CD4-positive, CD25-positive, alpha-beta regulatory T cell (primary cell): ENCODE measurements at regions not wholly inside any gene's neighbourhood (a gene's known extent, or its start where the extent isn't known, plus 50 kb on each side); places are given as distances from the start of the nearest gene placed in this dataset.

Experiments used
- ATAC-seq, 2 donors: fragments of 150-1000 bp; cut with Tn5 transposase; one replicate each; pipeline ENCODE4 v1.10.0; 2021; ENCODE audit warnings: low read depth in 2 of 2, moderate number of reproducible peaks in 2 of 2, moderate library complexity in 1 of 2
- DNase-seq, 3 donors: peaks; one replicate each; pipeline versions ENCODE4 v3.0.0 to v3.0.0-alpha.2; 2012 to 2022; ENCODE audit warnings: mixed read lengths in 1 of 3
- H3K27ac ChIP-seq: one replicate; pipeline ENCODE4 v1.7.0; 2013; ENCODE audit warnings: mild to moderate bottlenecking, low read length; ENCODE audit not compliant: insufficient read depth, poor library complexity, severe bottlenecking
- H3K27me3 ChIP-seq: one replicate; pipeline ENCODE4 v1.7.0; 2013; ENCODE audit warnings: low read length; ENCODE audit not compliant: control insufficient read depth, insufficient read depth
- H3K36me3 ChIP-seq: one replicate; pipeline ENCODE4 v1.7.0; 2013; ENCODE audit warnings: mild to moderate bottlenecking, low read length, moderate library complexity; ENCODE audit not compliant: control insufficient read depth, insufficient read depth
- H3K4me1 ChIP-seq: 2 replicates; pipeline ENCODE4 v1.7.0; 2013; ENCODE audit warnings: mild to moderate bottlenecking, low read length; ENCODE audit not compliant: insufficient read depth, control insufficient read depth, poor library complexity, severe bottlenecking
- H3K4me3 ChIP-seq: one replicate; pipeline ENCODE4 v1.7.0; 2013; ENCODE audit warnings: low read depth, mild to moderate bottlenecking, low read length, moderate library complexity
- H3K9me3 ChIP-seq, 2 experiments: 1 replicate in 1 of 2; 2 replicates in 1 of 2; pipeline ENCODE4 v1.7.0; 2013; ENCODE audit warnings: low read length in 2 of 2, mild to moderate bottlenecking in 1 of 2, moderate library complexity in 1 of 2; ENCODE audit not compliant: control insufficient read depth in 2 of 2
- H3K27ac Mint-ChIP-seq, 3 donors: one replicate each; pipeline ENCODE4 v1.8.0; 2020 to 2022; ENCODE audit warnings: mild to moderate bottlenecking in 3 of 3, mixed read lengths in 3 of 3, moderate library complexity in 2 of 3
- H3K27me3 Mint-ChIP-seq: one replicate; pipeline ENCODE4 v1.8.0; 2022; ENCODE audit warnings: mild to moderate bottlenecking, mixed read lengths
- H3K36me3 Mint-ChIP-seq: one replicate; pipeline ENCODE4 v1.8.0; 2020; ENCODE audit warnings: mixed read lengths
- H3K4me1 Mint-ChIP-seq, 4 donors: one replicate each; pipeline ENCODE4 v1.8.0; 2020 to 2022; ENCODE audit warnings: mixed read lengths in 4 of 4, mild to moderate bottlenecking in 1 of 4
- H3K4me3 Mint-ChIP-seq, 4 donors: one replicate each; pipeline ENCODE4 v1.8.0; 2020 to 2022; ENCODE audit warnings: mild to moderate bottlenecking in 4 of 4, mixed read lengths in 4 of 4, moderate library complexity in 3 of 4
- H3K9me3 Mint-ChIP-seq, 7 donors: one replicate each; pipeline ENCODE4 v1.8.0; 2020 to 2022; ENCODE audit warnings: mixed read lengths in 7 of 7, mild to moderate bottlenecking in 3 of 7, moderate library complexity in 2 of 7

DNA sequence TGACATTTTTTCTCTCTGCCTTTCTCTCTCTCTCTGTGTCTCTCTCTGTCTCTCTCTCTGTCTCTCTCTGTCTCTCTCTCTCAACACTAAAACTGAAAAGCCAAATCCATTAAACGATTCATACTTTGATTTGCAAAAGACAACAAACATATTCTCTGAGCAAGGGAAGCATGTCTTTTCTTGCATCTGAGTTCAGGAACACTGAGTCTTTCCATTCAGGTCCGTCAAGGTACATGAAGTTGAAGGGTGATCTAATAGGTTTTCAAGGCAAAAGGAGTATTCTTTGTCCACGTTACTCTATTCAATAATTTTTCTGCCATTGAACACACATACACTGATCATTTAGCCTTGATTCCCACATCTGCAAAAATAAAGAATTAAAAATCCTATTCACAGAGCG is 900.9 kb downstream of the BCL11B start:
- Mint-ChIP-seq H3K36me3 (peaks cover 3% of the 10 kb centered on the region), H3K9me3 (peaks cover 0 to 8% (median 1%) of the 10 kb centered on the region in 7 donors), H3K27me3 (peaks cover 4% of the 10 kb centered on the region), H3K27ac (peak overlapping the region in 2 of 3 donors; percentile 3 to 77), H3K4me1 (peaks cover 20 to 42% (median 25%) of the 10 kb centered on the region in 4 donors), H3K4me3 (peak overlapping the region in 1 of 4 donors; percentile 0)
- H3K4me3 ChIP-seq = no peak overlapping the region
- H3K36me3 ChIP-seq = no peaks in the 10 kb centered on the region
- H3K27ac ChIP-seq = no peak overlapping the region
- ATAC-seq (no peak), DNase-seq (no peak)
- H3K9me3 ChIP-seq = no peaks in the 10 kb centered on the region
- peaks cover 19% of the 10 kb centered on the region for H3K4me1 ChIP-seq
- no peaks in the 10 kb centered on the region for H3K27me3 ChIP-seq

DNA sequence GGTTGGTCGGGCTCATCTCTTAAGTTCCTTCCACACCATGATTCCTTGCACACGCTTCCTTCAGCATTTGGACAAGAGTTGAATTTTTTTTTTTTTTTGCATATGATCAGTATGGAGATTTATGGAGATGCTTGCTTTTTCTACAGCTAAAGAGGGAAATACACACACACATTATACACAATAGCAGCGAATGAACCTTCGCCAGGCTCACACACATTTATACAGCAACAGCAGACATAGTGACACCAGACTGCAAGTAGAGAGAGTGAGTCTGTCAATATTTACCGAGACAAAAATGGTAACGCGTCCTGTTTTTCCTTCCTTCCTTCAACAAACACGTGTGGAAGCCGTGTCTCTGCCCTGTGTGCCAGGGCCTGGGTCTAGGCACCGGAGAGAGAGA is 897.9 kb downstream of the BCL11B start:
- Mint-ChIP-seq H3K27ac (peak overlapping the region in 2 of 3 donors; percentile 16 to 62), H3K9me3 (peaks cover 0 to 6% (median 3%) of the 10 kb centered on the region in 7 donors), H3K27me3 (no peaks in the 10 kb centered on the region), H3K4me3 (no peak overlapping the region), H3K36me3 (peaks cover 3% of the 10 kb centered on the region), H3K4me1 (peaks cover 10 to 19% (median 13%) of the 10 kb centered on the region in 4 donors)
- Histone ChIP-seq H3K9me3 (no peaks in the 10 kb centered on the region), H3K27me3 (no peaks in the 10 kb centered on the region), H3K36me3 (no peaks in the 10 kb centered on the region), H3K4me1 (peaks cover 5% of the 10 kb centered on the region), H3K27ac (no peak overlapping the region), H3K4me3 (no peak overlapping the region)
- ATAC-seq (no peak), DNase-seq (no peak)

DNA sequence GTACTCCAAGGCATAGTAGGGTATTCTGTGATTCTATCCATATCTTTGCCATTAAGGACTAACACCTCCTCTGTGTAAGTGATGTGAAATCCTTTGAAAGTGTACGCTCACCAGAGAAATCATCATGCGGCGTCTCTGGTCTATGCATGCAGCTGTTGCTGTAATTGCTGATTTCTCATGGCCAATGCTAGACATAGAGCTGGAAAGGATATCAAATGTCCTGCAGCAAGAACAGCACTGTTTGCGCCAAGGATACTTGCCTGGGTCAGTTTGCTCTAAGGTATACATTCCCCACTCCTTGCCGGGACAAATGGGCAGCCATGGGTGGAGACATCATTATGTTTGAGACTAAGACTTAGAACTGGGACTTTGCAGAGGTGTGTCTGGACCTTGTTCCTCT is 896.4 kb downstream of the BCL11B start:
- H3K36me3 ChIP-seq = no peaks in the 10 kb centered on the region
- H3K27me3 ChIP-seq = no peaks in the 10 kb centered on the region
- H3K36me3 Mint-ChIP-seq = peaks cover 3% of the 10 kb centered on the region
- no peaks in the 10 kb centered on the region for H3K4me1 ChIP-seq
- H3K4me3 ChIP-seq = no peak overlapping the region
- peaks cover 0 to 6% (median 3%) of the 10 kb centered on the region in 7 donors for H3K9me3 Mint-ChIP-seq
- H3K9me3 ChIP-seq = no peaks in the 10 kb centered on the region
- peak overlapping the region in 1 of 3 donors; percentile 51 for H3K27ac Mint-ChIP-seq
- H3K4me3 Mint-ChIP-seq = no peak overlapping the region
- DNase-seq (no peak), ATAC-seq (no peak)
- H3K27me3 Mint-ChIP-seq = no peaks in the 10 kb centered on the region
- H3K27ac ChIP-seq = no peak overlapping the region
- H3K4me1 Mint-ChIP-seq = peaks cover 4 to 8% (median 6%) of the 10 kb centered on the region in 4 donors

DNA sequence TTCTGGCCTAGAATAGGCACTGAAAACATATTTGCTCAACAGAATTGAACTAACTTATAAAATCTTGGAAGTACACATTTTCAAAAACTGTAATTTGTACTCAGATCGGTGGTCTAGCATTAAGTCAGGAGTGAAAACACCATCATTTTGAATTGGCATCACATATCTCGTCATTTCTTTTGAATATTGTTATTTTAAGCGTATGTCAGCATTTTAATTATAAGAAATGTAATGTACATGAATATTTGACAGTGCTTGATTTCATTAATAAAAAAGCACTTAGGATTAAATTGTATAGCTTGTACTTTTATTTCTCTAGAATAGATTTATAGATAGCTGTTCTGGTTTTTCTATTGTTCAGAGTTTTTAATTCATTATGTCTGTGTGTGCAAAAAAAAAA is 892.2 kb downstream of the BCL11B start:
- Histone ChIP-seq H3K27me3 (no peaks in the 10 kb centered on the region), H3K9me3 (no peaks in the 10 kb centered on the region), H3K4me1 (no peaks in the 10 kb centered on the region), H3K27ac (no peak overlapping the region), H3K36me3 (no peaks in the 10 kb centered on the region), H3K4me3 (no peak overlapping the region)
- no peak overlapping the region for H3K4me3 Mint-ChIP-seq
- peaks cover 5% of the 10 kb centered on the region for H3K27me3 Mint-ChIP-seq
- peaks cover 0 to 7% (median 3%) of the 10 kb centered on the region in 7 donors for H3K9me3 Mint-ChIP-seq
- peaks cover 6% of the 10 kb centered on the region for H3K36me3 Mint-ChIP-seq
- peak overlapping the region in 1 of 3 donors; percentile 84 for H3K27ac Mint-ChIP-seq
- DNase-seq = no peak
- peaks cover 0 to 5% (median 0%) of the 10 kb centered on the region in 4 donors for H3K4me1 Mint-ChIP-seq
- no peak for ATAC-seq

DNA sequence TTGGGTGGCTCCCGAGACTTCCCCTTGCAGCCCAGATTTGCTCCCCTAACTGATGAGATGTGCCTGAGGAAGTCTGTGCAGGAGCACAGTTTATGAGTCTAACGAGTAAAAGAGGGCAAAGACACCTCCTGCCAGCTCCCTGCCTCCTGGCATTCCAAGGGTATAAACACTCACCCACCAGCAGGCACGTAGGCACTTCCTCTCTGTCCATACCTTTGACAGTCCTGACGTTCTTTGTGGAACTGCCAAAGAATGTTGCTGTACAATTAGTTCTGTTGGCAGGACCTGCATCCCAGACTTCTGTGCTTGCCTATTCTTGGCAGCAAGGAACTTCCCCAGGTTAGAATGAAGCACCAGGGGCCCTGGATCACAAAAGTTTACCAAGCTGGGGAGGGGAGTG is 889.3 kb downstream of the BCL11B start:
- DNase-seq (no peak), ATAC-seq (no peak)
- Histone ChIP-seq H3K36me3 (no peaks in the 10 kb centered on the region), H3K4me1 (no peaks in the 10 kb centered on the region), H3K9me3 (no peaks in the 10 kb centered on the region), H3K4me3 (no peak overlapping the region), H3K27ac (no peak overlapping the region), H3K27me3 (no peaks in the 10 kb centered on the region)
- H3K9me3 Mint-ChIP-seq = peaks cover 0 to 7% (median 3%) of the 10 kb centered on the region in 7 donors
- no peak overlapping the region for H3K4me3 Mint-ChIP-seq
- no peak overlapping the region for H3K27ac Mint-ChIP-seq
- peaks cover 10% of the 10 kb centered on the region for H3K27me3 Mint-ChIP-seq
- H3K36me3 Mint-ChIP-seq = peaks cover 6% of the 10 kb centered on the region
- peaks cover 0 to 6% (median 0%) of the 10 kb centered on the region in 4 donors for H3K4me1 Mint-ChIP-seq

DNA sequence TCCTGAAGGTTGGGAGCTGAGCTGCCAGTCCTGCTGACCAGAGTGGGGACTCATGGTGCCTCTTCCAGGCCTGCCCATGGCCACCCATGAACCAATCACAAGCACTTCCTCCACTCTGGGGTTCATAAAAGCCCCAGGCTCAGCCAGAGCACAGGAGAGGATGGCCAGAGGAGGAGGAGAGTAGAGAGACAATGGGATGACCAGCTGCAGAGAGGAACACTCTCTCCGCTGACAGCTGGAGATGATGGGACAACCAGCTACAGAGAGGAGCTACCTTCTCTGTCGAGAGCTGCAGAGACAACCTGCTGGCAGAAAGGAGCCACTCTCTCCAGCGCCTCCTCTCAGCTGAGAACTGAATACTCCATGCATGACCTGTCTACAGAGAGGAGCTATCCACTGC is 886.1 kb downstream of the BCL11B start:
- peaks cover 0 to 6% (median 0%) of the 10 kb centered on the region in 7 donors for H3K9me3 Mint-ChIP-seq
- H3K27me3 Mint-ChIP-seq = peaks cover 10% of the 10 kb centered on the region
- Histone ChIP-seq H3K4me1 (no peaks in the 10 kb centered on the region), H3K27ac (no peak overlapping the region), H3K36me3 (no peaks in the 10 kb centered on the region), H3K27me3 (no peaks in the 10 kb centered on the region), H3K4me3 (no peak overlapping the region), H3K9me3 (no peaks in the 10 kb centered on the region)
- no peak for ATAC-seq
- no peak overlapping the region for H3K4me3 Mint-ChIP-seq
- peaks cover 0 to 4% (median 1%) of the 10 kb centered on the region in 4 donors for H3K4me1 Mint-ChIP-seq
- DNase-seq = no peak
- no peak overlapping the region for H3K27ac Mint-ChIP-seq
- H3K36me3 Mint-ChIP-seq = peaks cover 2% of the 10 kb centered on the region

DNA sequence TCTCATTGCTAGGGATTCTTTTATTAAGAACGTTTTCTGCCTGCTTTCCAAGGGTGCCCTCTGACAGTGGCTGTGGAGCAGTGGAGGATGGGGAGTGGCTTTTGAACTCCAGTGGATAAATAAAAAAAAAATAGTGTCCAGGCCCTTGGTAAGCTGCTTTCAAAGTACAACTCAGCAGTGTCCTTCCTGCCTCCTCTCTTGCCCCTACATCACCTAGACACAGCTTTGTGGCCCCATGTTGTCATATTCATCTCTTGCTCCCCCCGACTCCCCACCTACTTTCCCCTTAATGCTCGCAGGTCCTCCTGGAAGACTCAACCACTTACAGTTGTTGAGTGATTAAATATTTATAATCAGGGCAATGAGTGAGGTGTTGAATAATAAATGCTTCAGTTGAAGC is 880.9 kb downstream of the BCL11B start:
- H3K36me3 Mint-ChIP-seq = peaks cover 4% of the 10 kb centered on the region
- peaks cover 0 to 1% (median 0%) of the 10 kb centered on the region in 7 donors for H3K9me3 Mint-ChIP-seq
- H3K27ac Mint-ChIP-seq = no peak overlapping the region
- Histone ChIP-seq H3K36me3 (no peaks in the 10 kb centered on the region), H3K4me1 (no peaks in the 10 kb centered on the region), H3K27ac (no peak overlapping the region), H3K4me3 (no peak overlapping the region), H3K27me3 (no peaks in the 10 kb centered on the region), H3K9me3 (no peaks in the 10 kb centered on the region)
- H3K27me3 Mint-ChIP-seq = peaks cover 5% of the 10 kb centered on the region
- peaks cover 0 to 6% (median 1%) of the 10 kb centered on the region in 4 donors for H3K4me1 Mint-ChIP-seq
- no peak for DNase-seq
- ATAC-seq = no peak
- H3K4me3 Mint-ChIP-seq = no peak overlapping the region

DNA sequence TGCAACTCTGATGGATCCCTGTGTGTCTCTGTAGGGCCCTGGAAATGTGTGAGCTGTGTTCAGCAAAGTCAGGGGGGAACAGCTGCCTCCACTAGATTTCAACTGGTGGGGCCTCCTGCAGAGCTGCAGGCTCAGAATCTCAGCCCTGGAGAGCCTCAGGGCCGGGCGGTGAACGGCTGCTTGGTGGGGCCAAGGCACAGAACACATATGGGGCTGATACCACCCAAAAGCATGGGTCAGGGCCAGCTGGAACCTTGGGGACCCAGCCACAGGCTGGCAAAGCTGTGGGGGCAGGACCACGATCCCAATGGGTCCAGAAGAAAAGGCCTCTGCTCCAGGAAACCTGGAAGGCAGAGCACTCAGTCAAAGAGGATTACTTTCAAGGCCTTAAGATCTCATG is 878.5 kb downstream of the BCL11B start:
- Mint-ChIP-seq H3K9me3 (peaks cover 0 to 1% (median 0%) of the 10 kb centered on the region in 7 donors), H3K27ac (peak overlapping the region in 1 of 3 donors; percentile 40), H3K36me3 (peaks cover 4% of the 10 kb centered on the region), H3K4me3 (no peak overlapping the region), H3K27me3 (no peaks in the 10 kb centered on the region), H3K4me1 (peaks cover 0 to 7% (median 1%) of the 10 kb centered on the region in 4 donors)
- H3K36me3 ChIP-seq = no peaks in the 10 kb centered on the region
- no peaks in the 10 kb centered on the region for H3K9me3 ChIP-seq
- H3K27me3 ChIP-seq = no peaks in the 10 kb centered on the region
- H3K4me3 ChIP-seq = no peak overlapping the region
- ATAC-seq = no peak
- H3K4me1 ChIP-seq = no peaks in the 10 kb centered on the region
- no peak for DNase-seq
- no peak overlapping the region for H3K27ac ChIP-seq
